ENCODE measurements at regions not wholly inside any gene's neighbourhood (a gene's known extent, or its start where the extent isn't known, plus 50 kb on each side); places are given as distances from the start of the nearest gene placed in this dataset.

GRCh38 chr3:102979682-102980354, 545.0 kb downstream of the ZPLD1 start:
- TF ChIP-seq POLR2A (IDR thresholded peaks at IDR 0.05) (no peak), CTCF (IDR thresholded peaks at IDR 0.05) (no peak)
